ENCODE measurements at regions not wholly inside any gene's neighbourhood (a gene's known extent, or its start where the extent isn't known, plus 50 kb on each side); places are given as distances from the start of the nearest gene placed in this dataset.
"Not testable (repeated sequence)": the region's sequence is repeated elsewhere in the genome, so short reads cannot be mapped to it uniquely, and the experiment has no call there.

DNA sequence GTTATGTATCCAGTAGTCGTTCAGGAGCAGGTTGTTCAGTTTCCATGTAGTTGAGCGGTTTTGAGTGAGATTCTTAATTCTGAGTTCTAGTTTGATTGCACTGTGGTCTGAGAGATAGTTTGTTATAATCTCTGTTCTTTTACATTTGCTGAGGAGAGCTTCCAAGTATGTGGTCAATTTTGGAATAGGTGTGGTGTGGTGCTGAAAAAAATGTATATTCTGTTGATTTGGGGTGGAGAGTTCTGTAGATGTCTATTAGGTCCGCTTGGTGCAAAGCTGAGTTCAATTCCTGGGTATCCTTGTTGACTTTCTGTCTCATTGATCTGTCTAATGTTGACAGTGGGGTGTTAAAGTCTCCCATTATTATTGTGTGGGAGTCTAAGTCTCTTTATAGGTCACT, 68.6 kb upstream of the IZUMO1R start:
- H3K9me1 ChIP-seq (ENCODE audit: control insufficient read depth, insufficient read depth, low read length); CTCF ChIA-PET (ENCODE audit: low intra/inter-chr PET ratio); H3K27ac ChIP-seq (ENCODE audit: extremely low read depth, low read depth, low read length); in situ Hi-C loops (cut with MboI); POLR2A ChIA-PET; H3K4me1 ChIP-seq (replicated peaks in 1 of 2; ENCODE audit: control insufficient read depth in 2 of 2, insufficient read depth in 2 of 2, low read length in 2 of 2); DNase-seq (ENCODE audit: extremely low read depth in 1 of 4, low spot score in 3 of 4); H3K4me2 ChIP-seq (ENCODE audit: insufficient read depth, low read length); H2AFZ ChIP-seq (ENCODE audit: low read depth, low read length); H3K36me3 ChIP-seq (ENCODE audit: control insufficient read depth, insufficient read depth, low read length); intact Hi-C loops (cut with micrococcal nuclease); FAIRE-seq; H3K9me3 ChIP-seq (replicated peaks; ENCODE audit: control insufficient read depth, insufficient read depth, low read depth, low read length); H3K4me3 ChIP-seq; H4K20me1 ChIP-seq (replicated peaks; ENCODE audit: control insufficient read depth, insufficient read depth, low read length); H3K9ac ChIP-seq (ENCODE audit: insufficient read depth in 1 of 2, low read depth in 2 of 2, low read length in 2 of 2); H3K79me2 ChIP-seq (ENCODE audit: control insufficient read depth, insufficient read depth, low read length); ATAC-seq; BruUV-seq (replicated peaks): not testable (repeated sequence)
- 0% methylated on average over 1 of the region's 3 CpGs for WGBS (ENCODE audit: insufficient coverage, low coverage, missing lambda C conversion rate)
- peaks cover 6 to 11% of the 10 kb centered on the region in 2 experiments; a peak in 3 of 5 replicates for H3K27me3 ChIP-seq (ENCODE audit: control insufficient read depth in 2 of 2, insufficient read depth in 2 of 2, low read length in 2 of 2)
- 0 out of 2 replicates have a peak, but pooled peaks have one; percentile 36 for TF ChIP-seq ZNF140 (CRISPR knock-in tag; IDR thresholded peaks at IDR 0.05)
- TF ChIP-seq MCM3 (IDR thresholded peaks at IDR 0.05) = 0 out of 2 replicates have a peak, but pooled peaks have one; percentile 37
- TF ChIP-seq ZNF133 (CRISPR knock-in tag; IDR thresholded peaks at IDR 0.05) = 0 out of 2 replicates have a peak, but pooled peaks have one; percentile 29
- TF ChIP-seq, protein P1, sequence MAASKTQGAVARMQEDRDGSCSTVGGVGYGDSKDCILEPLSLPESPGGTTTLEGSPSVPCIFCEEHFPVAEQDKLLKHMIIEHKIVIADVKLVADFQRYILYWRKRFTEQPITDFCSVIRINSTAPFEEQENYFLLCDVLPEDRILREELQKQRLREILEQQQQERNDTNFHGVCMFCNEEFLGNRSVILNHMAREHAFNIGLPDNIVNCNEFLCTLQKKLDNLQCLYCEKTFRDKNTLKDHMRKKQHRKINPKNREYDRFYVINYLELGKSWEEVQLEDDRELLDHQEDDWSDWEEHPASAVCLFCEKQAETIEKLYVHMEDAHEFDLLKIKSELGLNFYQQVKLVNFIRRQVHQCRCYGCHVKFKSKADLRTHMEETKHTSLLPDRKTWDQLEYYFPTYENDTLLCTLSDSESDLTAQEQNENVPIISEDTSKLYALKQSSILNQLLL (CRISPR knock-in tag; IDR thresholded peaks at IDR 0.05; ENCODE audit: borderline replicate concordance) = 0 out of 2 replicates have a peak, but pooled peaks have one; percentile 70
- TF ChIP-seq MCM7 (IDR thresholded peaks at IDR 0.05) = 0 out of 4 replicates have a peak, but pooled peaks of 1 of the 2 experiments have one; percentile 55
- TF ChIP-seq, protein P2, sequence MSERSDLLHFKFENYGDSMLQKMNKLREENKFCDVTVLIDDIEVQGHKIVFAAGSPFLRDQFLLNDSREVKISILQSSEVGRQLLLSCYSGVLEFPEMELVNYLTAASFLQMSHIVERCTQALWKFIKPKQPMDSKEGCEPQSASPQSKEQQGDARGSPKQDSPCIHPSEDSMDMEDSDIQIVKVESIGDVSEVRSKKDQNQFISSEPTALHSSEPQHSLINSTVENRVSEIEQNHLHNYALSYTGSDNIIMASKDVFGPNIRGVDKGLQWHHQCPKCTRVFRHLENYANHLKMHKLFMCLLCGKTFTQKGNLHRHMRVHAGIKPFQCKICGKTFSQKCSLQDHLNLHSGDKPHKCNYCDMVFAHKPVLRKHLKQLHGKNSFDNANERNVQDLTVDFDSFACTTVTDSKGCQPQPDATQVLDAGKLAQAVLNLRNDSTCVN (CRISPR knock-in tag; IDR thresholded peaks at IDR 0.05) = 0 out of 2 replicates have a peak, but pooled peaks have one; percentile 32
- 0 out of 2 replicates have a peak, but pooled peaks have one; percentile 54 for TF ChIP-seq ELF4 (CRISPR knock-in tag; IDR thresholded peaks at IDR 0.05)
